HAP-1 (cell line): ENCODE measurements at regions not wholly inside any gene's neighbourhood (a gene's known extent, or its start where the extent isn't known, plus 50 kb on each side); places are given as distances from the start of the nearest gene placed in this dataset.
"Not testable (repeated sequence)": the region's sequence is repeated elsewhere in the genome, so short reads cannot be mapped to it uniquely, and the experiment has no call there.

ENCODE experiments used
- DNase-seq, 2 experiments: peaks; one replicate each; pipeline ENCODE4 v3.0.0-alpha.2; 2016 to 2020; ENCODE audit warnings: low spot score in 2 of 2
- H3K27me3 ChIP-seq: fragments of 250-450 bp; sonication (Bioruptor Pico); 2 replicates; pipeline ENCODE4 v1.5.1; 2020; ENCODE audit warnings: low read depth, mild to moderate bottlenecking, moderate library complexity
- H3K36me3 ChIP-seq: fragments of 250-450 bp; sonication (Bioruptor Pico); replicated peaks from 2 replicates; pipeline ENCODE4 v1.5.1; 2020; ENCODE audit warnings: mild to moderate bottlenecking
- H3K4me1 ChIP-seq: fragments of 250-450 bp; sonication (Bioruptor Pico); 2 replicates; pipeline ENCODE4 v1.5.1; 2020; ENCODE audit warnings: mild to moderate bottlenecking
- H3K4me3 ChIP-seq: fragments of 250-450 bp; sonication (Bioruptor Pico); 2 replicates; pipeline ENCODE4 v1.5.1; 2020; ENCODE audit warnings: mild to moderate bottlenecking, moderate library complexity
- H3K9me3 ChIP-seq: fragments of 250-450 bp; sonication (Bioruptor Pico); 2 replicates; pipeline ENCODE4 v1.5.1; 2020; ENCODE audit warnings: mild to moderate bottlenecking, moderate library complexity
- in situ Hi-C: fragments of 300-500 bp; cut with MboI; formaldehyde crosslinking; loops from 3 replicates; pipeline ENCODE4 v1.14.3; 2020; ENCODE audit warnings: low sequenced_read_pairs, inconsistent platforms, mixed read lengths

GRCh38 chr10:83538047-83538446 lies 601.3 kb upstream of the GHITM start:
- DNase-seq: no peak
- Histone ChIP-seq H3K9me3 (no peaks in the 10 kb centered on the region), H3K4me1 (no peaks in the 10 kb centered on the region), H3K4me3 (no peak overlapping the region), H3K36me3 (no peaks in the 10 kb centered on the region), H3K27me3 (no peaks in the 10 kb centered on the region)
- in situ Hi-C loops: no loop called here

GRCh38 chr10:83539528-83540308 lies 599.6 kb upstream of the GHITM start:
- Histone ChIP-seq H3K4me1 (no peaks in the 10 kb centered on the region), H3K36me3 (no peaks in the 10 kb centered on the region), H3K9me3 (no peaks in the 10 kb centered on the region), H3K4me3 (no peak overlapping the region), H3K27me3 (no peaks in the 10 kb centered on the region)
- in situ Hi-C loops: no loop called here
- DNase-seq: no peak

GRCh38 chr10:83541046-83541445 lies 598.3 kb upstream of the GHITM start:
- Histone ChIP-seq H3K27me3 (no peaks in the 10 kb centered on the region), H3K4me3 (no peak overlapping the region), H3K36me3 (no peaks in the 10 kb centered on the region), H3K9me3 (no peaks in the 10 kb centered on the region), H3K4me1 (no peaks in the 10 kb centered on the region)
- in situ Hi-C loops: no loop called here
- DNase-seq: no peak

GRCh38 chr10:83542774-83543411 lies 596.4 kb upstream of the GHITM start:
- Histone ChIP-seq H3K4me3 (no peak overlapping the region), H3K27me3 (no peaks in the 10 kb centered on the region), H3K36me3 (no peaks in the 10 kb centered on the region), H3K9me3 (no peaks in the 10 kb centered on the region), H3K4me1 (no peaks in the 10 kb centered on the region)
- in situ Hi-C loops: no loop called here
- peak; percentile 16 to 32 for DNase-seq

- in situ Hi-C loops: no loop called here
- Histone ChIP-seq H3K9me3 (no peaks in the 10 kb centered on the region), H3K4me3 (no peak overlapping the region), H3K4me1 (no peaks in the 10 kb centered on the region), H3K27me3 (no peaks in the 10 kb centered on the region), H3K36me3 (no peaks in the 10 kb centered on the region)
- no peak for DNase-seq
These were observed 595.4 kb upstream of the GHITM start for GRCh38 chr10:83543691-83544462.

GRCh38 chr10:83545901-83546391 lies 593.4 kb upstream of the GHITM start:
- no peaks in the 10 kb centered on the region for H3K27me3 ChIP-seq
- no peaks in the 10 kb centered on the region for H3K9me3 ChIP-seq
- no peak for DNase-seq
- no peaks in the 10 kb centered on the region for H3K36me3 ChIP-seq
- H3K4me1 ChIP-seq: no peaks in the 10 kb centered on the region
- in situ Hi-C loops: no loop called here
- H3K4me3 ChIP-seq: no peak overlapping the region

GRCh38 chr10:83551190-83551589 lies 588.1 kb upstream of the GHITM start:
- H3K4me3 ChIP-seq, H3K9me3 ChIP-seq, in situ Hi-C loops, H3K36me3 ChIP-seq, DNase-seq, H3K27me3 ChIP-seq, H3K4me1 ChIP-seq: not testable (repeated sequence)

- Histone ChIP-seq H3K27me3 (no peaks in the 10 kb centered on the region), H3K4me3 (no peak overlapping the region), H3K9me3 (no peaks in the 10 kb centered on the region), H3K36me3 (no peaks in the 10 kb centered on the region), H3K4me1 (no peaks in the 10 kb centered on the region)
- in situ Hi-C loops: no loop called here
- DNase-seq: no peak
These were observed 585.9 kb upstream of the GHITM start for GRCh38 chr10:83553366-83553765.

GRCh38 chr10:83555264-83555663 lies 584.0 kb upstream of the GHITM start:
- Histone ChIP-seq H3K36me3 (no peaks in the 10 kb centered on the region), H3K4me3 (no peak overlapping the region), H3K27me3 (no peaks in the 10 kb centered on the region), H3K4me1 (no peaks in the 10 kb centered on the region), H3K9me3 (no peaks in the 10 kb centered on the region)
- in situ Hi-C loops: no loop called here
- DNase-seq: no peak

- in situ Hi-C loops: no loop called here
- H3K27me3 ChIP-seq: no peaks in the 10 kb centered on the region
- DNase-seq: no peak
- H3K36me3 ChIP-seq: no peaks in the 10 kb centered on the region
- H3K4me1 ChIP-seq: no peaks in the 10 kb centered on the region
- H3K4me3 ChIP-seq: no peak overlapping the region
- no peaks in the 10 kb centered on the region for H3K9me3 ChIP-seq
These were observed 576.9 kb upstream of the GHITM start for GRCh38 chr10:83562381-83562780.

- Histone ChIP-seq H3K27me3 (no peaks in the 10 kb centered on the region), H3K9me3 (no peaks in the 10 kb centered on the region), H3K4me1 (no peaks in the 10 kb centered on the region), H3K36me3 (no peaks in the 10 kb centered on the region), H3K4me3 (no peak overlapping the region)
- DNase-seq: no peak
- in situ Hi-C loops: no loop called here
These were observed 574.3 kb upstream of the GHITM start for GRCh38 chr10:83564889-83565588.

GRCh38 chr10:83572036-83572435 lies 567.3 kb upstream of the GHITM start:
- H3K4me3 ChIP-seq: no peak overlapping the region
- DNase-seq: no peak
- in situ Hi-C loops: no loop called here
- no peaks in the 10 kb centered on the region for H3K4me1 ChIP-seq
- no peaks in the 10 kb centered on the region for H3K36me3 ChIP-seq
- H3K27me3 ChIP-seq: no peaks in the 10 kb centered on the region
- no peaks in the 10 kb centered on the region for H3K9me3 ChIP-seq

- Histone ChIP-seq H3K36me3 (no peaks in the 10 kb centered on the region), H3K27me3 (no peaks in the 10 kb centered on the region), H3K4me3 (no peak overlapping the region), H3K4me1 (no peaks in the 10 kb centered on the region), H3K9me3 (no peaks in the 10 kb centered on the region)
- in situ Hi-C loops: no loop called here
- no peak for DNase-seq
These were observed 564.5 kb upstream of the GHITM start for GRCh38 chr10:83574770-83575169.
